ENCODE measurements at regions not wholly inside any gene's neighbourhood (a gene's known extent, or its start where the extent isn't known, plus 50 kb on each side); places are given as distances from the start of the nearest gene placed in this dataset.

DNA sequence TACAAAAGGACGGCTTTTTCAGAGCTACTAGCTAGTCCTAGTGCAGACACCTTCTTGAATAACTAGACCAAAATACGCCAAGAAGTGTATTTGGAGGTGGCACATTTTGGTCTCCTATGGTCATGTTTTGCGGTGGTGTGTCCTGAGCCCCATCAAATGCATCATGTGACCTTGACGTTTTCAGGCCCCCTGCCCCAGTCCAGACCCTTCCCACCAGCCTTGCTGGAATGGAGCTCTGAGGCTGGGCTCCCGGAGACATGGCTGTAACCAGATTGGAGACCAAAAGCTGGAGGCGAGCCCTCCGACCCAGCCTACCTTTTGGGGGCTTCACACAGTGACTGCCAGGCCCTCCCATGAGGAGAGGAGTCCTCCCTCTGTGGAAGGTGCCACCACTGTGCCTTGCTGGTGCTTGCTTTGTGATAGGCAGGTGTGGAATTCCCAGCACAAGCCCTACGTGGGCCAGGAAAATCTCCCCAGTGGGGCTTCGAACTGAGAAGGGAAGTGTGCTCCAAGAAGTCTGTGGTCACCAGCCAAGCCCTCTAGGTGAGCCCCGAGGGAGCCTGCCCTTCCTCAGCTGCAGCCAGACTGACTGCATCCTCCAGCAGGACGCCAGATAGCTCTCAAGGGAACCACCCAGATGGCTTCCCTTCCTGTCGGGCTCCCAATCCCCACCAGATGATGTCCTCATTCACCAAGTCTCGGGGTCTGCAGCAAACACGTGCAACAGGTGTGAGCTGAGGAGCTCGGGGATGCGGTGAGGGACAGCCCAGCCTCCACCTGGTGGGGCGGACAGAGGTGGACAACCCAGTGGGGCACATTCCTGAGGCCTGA is 126.2 kb downstream of the ASB7 start:
- TF ChIP-seq, protein P1, sequence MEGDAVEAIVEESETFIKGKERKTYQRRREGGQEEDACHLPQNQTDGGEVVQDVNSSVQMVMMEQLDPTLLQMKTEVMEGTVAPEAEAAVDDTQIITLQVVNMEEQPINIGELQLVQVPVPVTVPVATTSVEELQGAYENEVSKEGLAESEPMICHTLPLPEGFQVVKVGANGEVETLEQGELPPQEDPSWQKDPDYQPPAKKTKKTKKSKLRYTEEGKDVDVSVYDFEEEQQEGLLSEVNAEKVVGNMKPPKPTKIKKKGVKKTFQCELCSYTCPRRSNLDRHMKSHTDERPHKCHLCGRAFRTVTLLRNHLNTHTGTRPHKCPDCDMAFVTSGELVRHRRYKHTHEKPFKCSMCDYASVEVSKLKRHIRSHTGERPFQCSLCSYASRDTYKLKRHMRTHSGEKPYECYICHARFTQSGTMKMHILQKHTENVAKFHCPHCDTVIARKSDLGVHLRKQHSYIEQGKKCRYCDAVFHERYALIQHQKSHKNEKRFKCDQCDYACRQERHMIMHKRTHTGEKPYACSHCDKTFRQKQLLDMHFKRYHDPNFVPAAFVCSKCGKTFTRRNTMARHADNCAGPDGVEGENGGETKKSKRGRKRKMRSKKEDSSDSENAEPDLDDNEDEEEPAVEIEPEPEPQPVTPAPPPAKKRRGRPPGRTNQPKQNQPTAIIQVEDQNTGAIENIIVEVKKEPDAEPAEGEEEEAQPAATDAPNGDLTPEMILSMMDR (IDR thresholded peaks at IDR 0.05) = no peak
- TF ChIP-seq POLR2A (IDR thresholded peaks at IDR 0.05) = no peak

All from thyroid gland (tissue), 4 donors.